Forelimb muscle (tissue), 1 donor: ENCODE measurements at regions not wholly inside any gene's neighbourhood (a gene's known extent, or its start where the extent isn't known, plus 50 kb on each side); places are given as distances from the start of the nearest gene placed in this dataset.
"Not testable (repeated sequence)": the region's sequence is repeated elsewhere in the genome, so short reads cannot be mapped to it uniquely, and the experiment has no call there.

Experiments used
- DNase-seq: peaks from one replicate; pipeline ENCODE4 v3.0.0-alpha.2; 2013; ENCODE audit warnings: low read depth

DNA sequence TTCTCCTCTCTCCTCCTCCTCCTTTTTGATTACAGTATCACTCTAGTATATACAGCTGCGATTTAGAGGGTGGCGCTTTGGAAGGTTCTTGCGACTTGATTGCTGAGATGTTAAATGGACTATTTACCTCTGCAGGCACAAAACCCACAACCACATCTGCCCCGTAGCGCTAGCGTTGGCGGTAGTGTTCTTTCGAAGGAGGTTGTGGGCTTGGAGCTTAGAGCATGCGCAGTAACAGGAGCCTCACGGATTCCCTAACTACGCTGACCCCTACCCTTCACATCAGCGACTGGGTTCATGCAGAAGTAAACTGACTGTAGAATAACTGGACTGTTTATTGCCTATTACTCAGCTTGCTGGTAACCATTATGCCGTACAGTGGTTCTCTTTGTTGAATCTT is 58.0 kb downstream of the CGGBP1 start:
- no peak for DNase-seq

DNA sequence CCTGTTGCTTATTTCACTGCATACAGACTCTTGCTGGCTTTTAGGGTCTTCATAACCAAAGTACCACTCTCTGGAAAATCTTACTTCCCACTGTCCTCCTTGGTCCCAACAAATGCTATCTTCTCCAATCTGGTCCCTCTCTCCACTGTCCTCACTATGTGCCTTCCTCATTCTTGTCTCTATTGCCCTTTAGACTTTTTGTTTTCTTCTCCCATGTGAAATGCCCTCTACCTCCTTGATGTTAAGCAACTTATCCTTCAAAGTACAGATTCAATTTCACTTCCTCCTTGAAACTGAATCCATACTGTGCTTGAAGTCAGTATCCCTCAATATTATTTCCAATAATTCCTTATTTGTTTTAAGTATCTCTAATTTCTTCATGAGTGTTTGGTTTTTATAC is 60.8 kb downstream of the CGGBP1 start:
- no peak for DNase-seq

DNA sequence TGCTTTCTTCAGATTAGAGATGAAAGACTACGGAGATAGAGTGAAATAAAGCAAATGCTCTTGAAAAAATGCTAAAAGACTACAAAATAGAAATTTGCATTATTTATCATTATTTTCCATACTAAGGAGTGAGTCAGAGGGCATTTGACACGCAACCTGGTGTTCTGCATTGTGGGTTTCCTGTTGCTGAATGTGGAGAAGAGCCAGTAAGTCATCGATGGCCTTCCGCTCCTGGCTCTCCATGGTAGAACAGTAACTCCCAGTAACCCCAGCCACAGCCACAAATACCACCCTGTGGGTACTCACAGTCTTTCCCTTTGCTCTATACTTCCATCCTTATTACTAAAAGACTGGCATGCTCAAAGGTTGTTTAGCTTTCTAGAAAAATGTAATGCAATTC is 61.5 kb downstream of the CGGBP1 start:
- DNase-seq = no peak

DNA sequence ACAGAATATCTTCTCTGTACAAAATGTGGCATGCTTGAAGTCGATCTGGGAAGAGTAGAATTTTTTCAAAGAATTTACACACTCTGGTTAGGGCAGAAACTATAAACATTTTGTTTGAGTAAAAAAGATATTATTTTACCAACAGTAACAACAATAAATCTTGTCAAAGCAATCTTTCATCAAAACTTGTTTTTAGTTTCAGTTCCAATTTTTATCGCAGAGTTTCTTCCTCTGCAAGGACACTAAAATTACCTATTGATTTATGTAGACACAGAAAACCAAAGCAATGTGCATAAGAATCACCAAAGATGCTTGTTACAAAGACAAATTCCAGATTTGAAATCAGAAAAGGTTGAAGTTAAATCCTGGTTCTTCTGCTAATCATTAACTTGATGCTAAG is 61.9 kb downstream of the CGGBP1 start:
- no peak for DNase-seq

DNA sequence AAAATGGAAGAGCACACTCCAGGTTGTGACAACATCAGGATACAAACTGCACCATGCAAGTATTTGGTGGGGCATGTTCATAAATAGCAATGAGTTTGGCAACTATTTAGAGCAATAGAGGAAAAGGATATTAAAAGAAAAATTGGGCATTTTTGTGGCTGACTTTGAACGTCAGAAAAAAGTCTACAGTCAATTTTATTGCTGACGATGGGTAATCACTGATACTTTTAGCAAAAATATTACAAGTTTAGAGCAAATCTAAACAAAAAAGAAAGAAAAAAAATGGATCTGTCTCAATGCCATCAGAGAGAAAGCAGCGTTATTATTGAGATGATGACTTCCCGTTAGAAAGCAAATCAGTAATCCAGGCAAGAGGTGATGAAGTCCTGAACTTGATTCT is 65.2 kb downstream of the CGGBP1 start:
- DNase-seq = no peak

DNA sequence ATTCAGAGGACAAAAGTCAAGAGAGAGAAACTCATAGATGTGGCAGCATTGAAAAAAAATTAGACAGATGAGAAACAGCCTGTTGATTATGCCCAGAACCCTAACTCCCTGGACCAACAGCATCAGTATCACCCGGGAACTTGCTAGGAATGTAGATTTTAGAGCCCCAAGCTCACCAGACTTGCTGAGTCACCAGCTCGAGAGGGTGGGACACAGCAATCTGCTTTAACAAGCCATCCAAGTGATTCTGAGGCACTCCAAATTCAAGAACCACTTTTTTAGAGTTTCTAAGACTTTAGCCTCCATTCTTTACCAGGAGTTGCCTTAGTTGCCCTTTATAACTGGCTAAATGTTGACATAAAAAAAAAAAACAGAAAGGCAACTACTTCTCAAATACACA is 70.9 kb downstream of the CGGBP1 start:
- no peak for DNase-seq

DNA sequence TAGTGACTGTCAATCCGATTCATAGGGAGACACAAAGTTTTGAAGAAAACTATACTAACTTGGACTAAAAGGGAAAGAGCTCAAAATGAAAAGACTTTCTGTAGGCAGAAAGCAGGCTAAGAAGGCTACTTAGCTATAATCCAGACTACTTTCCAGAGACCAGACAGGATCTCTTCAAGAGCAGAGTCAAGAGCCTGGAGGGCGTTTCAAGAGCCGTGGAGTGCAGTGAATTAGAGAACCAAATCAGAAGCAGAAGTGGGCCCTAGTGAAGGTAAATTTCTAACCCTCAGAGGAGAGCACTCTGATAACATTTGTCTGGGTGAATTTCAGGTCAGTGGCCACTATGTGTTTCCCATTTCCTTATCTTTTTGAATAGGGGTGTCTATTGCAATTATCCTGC is 76.4 kb downstream of the CGGBP1 start:
- no peak for DNase-seq

DNA sequence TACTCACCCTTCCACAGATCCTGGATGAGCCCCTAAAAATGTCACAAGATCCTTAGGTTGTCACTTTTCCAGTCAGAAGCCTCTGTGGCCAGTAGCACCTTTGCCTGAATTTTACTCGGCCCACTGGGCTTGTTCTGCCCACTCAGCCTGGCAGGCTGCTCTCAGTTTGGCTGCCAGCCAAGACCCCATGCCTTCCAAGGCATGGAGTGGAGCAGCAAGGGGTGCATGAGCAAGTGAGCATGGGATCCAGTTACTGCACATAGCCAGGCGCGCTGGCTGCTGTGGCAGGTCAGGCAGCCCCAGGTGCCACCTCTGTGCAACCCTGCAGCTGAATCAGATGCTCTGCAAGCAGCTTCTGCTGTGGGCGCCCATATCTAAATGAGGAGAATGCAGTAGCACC is 79.3 kb downstream of the CGGBP1 start:
- DNase-seq = no peak

DNA sequence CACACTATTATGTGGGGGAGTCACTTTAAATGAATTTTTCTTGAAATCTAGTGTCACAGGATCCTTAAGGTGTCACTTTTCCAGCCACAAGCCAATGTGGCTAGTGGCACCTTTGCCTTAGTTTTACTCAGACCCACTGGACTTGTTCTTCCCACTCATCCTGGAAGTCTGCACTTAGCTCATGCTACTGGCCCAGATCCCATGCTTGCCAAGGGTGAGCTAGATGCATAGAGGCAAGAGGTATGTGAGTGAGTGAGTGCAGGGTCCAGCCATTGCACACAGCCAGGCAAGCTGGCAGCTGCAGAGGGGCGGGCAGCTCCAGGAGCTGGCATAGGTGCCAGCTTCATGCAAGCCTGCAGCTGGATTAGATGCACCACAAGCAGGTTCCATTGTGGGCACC is 81.0 kb downstream of the CGGBP1 start:
- DNase-seq = no peak

DNA sequence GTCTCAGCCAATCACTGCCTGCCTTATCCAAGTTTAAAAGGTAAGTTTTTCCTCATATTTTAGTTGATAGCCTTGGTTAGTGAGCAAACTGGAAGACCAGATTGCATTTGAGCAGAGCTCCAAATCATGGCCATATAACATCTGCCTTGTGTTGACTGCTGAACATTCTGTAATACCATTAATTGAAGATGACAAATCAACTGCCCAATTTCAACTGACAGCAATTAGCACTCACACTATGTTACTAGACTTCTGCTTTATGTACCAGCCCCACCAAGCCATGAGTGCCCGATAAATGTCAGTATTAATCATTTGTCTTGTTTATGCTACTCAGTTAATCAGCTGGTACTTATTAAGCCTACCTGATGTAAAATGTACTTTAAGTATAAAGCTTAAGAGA is 83.1 kb downstream of the CGGBP1 start:
- DNase-seq = no peak

DNA sequence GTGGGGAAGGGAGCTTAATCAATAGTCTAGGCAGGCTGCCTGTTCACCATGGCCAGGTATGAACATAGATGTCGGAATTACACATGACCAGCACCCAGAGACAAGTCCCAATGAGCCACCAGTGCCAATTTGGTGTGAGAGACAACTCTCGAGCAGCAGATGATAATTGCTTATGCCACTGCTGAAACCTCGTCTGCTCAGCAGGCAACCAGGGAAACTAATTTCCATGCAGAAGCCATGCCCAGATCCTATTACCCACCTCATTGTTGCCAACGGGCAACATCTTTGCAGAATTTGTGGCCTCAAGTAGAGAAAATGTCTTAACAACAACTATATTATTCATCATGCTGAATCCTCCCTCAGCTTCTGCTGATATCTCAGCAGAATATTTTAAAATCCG is 84.9 kb downstream of the CGGBP1 start:
- no peak for DNase-seq

DNA sequence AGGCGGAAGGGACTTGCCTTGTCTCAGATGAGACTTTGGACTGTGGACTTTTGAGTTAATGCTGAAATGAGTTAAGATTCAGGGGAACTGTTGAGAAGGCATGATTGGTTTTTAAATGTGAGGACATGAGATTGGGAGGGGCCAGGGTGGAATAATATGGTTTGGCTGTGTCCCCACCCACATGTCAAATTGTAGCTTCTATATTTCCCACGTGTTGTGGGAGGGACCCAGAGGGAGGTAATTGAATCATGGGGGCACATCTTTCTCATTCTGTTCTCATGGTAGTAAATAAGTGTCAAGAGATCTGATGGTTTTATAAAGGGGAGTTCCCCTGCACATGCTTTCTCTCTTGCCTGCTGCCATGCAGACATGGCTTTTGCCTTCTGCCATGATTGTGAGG is 89.2 kb downstream of the CGGBP1 start:
- no peak for DNase-seq

DNA sequence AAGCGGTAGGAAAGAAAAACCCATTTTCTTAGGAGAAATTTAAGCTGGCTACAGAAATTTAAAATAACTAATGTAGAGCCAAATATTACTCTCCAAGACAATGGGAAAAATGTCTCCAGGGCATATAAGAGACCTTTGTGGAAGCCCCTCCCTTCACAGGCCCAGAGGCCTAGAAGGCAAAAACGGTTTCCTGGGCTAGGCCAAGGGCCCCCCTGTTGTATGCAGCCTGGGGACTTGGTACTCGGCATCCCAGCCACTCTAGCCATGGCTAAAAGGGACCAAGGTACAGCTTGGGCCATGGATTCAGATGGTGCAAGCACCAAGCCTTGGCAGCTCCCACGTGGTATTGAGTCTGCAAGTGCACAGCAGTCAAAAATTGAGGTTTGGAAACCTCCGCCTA is 90.1 kb downstream of the CGGBP1 start:
- DNase-seq = no peak

DNA sequence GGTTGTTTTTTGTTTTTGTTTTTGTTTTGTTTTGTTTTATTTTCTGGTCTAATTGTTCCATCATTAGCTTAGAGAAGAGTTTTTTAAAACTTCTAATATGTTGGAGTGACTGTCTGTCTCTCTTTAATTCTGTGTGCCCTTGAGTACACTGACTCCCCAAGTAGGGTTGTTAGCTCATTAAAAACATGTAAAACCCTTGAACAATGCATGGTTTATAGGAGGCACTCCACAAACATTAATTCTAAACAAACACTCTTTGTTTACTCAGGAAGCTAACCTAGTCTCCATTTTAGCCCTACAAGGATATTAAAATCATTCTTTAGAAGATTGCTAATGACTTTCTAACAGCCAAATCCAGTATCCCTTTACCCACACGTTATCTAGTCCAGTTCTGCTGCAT is 100.5 kb downstream of the CGGBP1 start:
- no peak for DNase-seq

DNA sequence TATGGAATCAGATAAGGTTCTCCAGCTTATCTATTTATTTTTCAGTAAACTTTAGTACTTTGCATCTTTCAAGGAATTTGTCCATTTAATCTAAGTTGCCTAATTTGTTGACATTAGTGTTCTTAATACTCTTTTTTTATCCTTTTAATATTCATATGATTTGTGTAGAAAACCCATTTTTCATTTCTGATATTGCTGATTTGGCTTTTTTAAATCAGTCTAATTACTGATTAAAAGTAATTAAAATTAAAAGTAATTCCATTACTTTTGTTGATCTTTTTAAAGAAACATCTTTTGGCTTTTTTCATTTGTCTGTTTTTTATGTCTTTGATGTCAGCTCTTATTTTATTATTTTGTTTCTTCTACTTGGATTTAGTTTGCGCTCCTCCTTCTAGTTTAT is 101.2 kb downstream of the CGGBP1 start:
- no peak for DNase-seq

DNA sequence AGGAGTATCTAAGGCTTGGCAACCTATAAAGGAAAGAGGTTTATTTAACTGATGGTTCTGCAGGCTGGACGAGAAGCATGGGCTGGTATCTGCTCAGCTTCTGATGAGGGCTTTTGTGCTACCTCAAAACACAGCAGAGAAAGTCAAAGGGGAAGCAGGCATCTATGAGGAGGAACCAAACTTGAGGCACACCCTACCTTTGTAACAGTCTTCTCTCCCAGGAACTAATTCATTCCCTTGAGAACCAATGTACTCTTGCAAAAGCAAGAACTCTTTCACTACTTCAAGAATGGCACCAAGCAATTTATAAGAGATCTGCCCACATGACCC is 109.0 kb downstream of the CGGBP1 start:
- no peak for DNase-seq

DNA sequence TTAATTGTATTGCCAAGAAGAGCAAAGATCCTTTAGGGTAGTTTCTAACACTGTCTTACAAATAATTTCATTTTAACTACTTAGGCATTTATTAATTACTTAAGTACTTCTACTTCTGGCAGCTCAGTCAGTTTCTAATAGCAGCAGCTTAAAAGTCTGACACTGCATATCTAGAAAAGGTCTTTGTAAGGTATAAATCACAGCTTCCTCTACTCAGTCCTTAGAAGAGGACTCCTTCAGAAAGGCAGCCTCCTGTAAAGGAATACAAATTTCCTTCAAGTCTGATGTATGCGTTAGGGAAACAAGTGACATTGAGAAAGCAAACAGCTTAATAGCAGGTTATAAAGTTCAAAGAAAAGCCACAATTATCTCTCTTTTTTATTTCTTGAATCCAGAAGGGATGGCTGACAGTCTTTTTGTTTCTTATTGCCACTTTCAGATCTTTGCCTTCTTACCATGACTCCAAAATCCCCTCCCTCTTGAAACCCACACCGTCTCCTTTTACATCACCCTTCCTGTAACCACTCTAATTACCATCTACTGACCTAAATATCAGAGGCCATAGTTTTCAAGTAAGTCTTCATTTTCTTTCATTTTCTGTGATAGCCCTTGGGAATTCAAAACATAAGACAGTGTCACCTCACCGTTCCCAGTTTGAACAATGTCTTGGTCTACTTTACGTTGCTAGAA is 109.5 kb downstream of the CGGBP1 start:
- no peak for DNase-seq

DNA sequence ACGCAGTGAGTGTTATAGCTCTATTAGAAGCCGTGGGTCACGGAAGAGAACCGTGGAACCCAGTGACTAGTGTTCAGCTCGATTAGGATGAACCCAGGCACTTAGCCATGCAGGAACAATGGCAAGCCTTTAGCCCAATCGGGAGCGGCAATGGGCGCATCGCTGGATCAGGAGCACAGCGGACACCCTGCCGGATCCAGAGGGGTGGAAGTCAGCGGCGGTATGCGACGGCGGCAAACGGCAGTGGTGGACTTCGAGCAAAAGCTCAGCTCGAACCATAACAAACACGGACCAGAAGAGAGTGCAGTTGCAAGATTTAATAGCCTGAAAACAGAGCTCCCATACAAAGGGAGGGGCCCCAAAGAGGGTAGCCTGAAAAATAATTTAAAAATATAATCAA is 112.8 kb downstream of the CGGBP1 start:
- DNase-seq = not testable (repeated sequence)

DNA sequence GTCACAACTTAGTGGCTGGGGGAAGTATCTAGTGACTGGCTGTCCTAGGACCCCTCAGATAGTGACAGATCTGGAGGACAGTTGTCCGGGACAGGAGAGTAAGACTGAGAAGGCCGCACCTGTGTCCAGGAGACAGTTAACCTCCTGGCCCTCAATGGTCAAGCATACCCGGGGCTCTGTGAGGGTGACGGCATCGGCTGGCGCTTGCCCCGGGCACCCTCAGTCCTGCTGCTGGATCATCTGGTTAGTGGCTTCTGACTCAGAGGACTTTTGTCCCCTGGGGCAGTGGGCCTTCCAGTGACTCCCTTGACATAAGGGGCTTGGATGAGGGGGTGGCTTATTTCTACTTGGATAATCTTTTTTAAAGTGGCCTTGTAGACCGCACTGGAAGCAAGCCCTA is 116.5 kb downstream of the CGGBP1 start:
- not testable (repeated sequence) for DNase-seq

DNA sequence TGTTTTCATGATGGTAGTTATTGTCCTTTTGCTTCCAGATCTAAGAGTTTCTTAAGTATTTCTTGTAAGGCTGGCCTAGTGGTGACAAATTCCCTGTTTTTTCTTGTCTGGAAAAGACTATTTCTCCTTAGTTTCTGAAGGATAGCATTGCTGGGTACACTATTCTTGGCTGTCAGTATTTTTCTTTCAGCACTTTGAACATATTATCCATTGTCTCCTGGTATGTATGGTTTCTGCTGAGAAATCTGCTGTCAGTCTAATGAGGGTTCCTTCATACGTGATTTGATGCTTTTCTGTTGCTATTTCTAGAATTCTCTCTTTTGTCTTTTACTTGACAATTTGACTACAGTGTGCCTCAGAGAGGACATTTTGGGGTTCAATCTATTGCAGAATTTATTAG is 134.3 kb downstream of the CGGBP1 start:
- no peak for DNase-seq

DNA sequence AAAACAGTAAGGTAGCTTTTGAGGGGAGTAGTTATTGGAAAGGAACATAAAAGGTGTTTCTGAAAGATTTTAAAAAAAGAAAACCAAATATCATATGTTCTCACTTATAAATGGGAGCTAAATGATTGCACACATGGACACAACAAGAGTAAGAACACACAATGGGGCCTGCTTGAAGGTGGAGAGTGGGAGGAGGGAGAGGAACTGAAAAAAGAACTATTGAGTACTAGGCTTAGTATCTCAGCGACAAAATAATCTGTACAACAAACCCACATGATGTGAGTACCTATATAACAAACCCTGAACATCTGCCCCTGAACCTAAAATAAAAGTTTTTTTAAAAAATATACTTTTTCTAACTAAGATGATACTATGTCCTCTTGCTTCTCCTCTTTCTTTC is 138.3 kb downstream of the CGGBP1 start:
- no peak for DNase-seq

DNA sequence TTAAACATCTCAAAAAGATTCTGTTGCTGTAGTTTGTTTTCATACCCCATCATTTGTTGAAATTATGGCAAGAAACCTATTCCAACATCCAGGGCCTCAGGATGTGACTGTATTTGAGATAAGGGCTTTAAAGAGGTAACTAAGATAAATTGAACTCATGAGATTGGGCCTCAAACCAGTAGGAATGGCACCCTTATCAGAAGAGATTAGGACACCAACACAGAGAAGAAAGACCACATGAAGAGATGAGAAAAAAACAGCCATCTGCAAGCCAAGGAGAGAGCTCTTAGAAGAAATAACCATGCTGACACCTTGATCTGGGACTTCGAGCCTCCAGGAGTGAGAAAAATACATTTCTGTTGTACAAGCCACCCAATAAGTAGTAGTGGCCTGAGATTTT is 157.7 kb downstream of the CGGBP1 start:
- no peak for DNase-seq

DNA sequence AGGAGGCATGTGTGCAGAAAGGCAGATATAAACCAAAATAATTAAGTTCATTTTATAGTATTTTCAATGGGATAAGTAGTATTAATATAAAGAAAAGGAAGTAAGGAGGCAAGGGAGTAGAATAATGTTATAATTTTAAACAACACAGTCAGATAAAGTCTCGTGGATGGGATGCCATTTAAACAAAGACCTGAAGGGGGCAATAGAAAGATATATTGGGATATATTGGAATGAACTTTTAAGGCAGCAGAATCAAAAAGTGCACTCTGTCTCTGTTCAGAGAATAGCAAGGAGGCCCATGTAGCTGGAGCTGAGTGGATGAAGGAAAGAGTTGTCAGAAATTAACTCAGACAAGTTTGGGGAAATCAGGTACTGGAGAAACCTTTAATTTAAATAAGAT is 158.7 kb downstream of the CGGBP1 start:
- DNase-seq = no peak

DNA sequence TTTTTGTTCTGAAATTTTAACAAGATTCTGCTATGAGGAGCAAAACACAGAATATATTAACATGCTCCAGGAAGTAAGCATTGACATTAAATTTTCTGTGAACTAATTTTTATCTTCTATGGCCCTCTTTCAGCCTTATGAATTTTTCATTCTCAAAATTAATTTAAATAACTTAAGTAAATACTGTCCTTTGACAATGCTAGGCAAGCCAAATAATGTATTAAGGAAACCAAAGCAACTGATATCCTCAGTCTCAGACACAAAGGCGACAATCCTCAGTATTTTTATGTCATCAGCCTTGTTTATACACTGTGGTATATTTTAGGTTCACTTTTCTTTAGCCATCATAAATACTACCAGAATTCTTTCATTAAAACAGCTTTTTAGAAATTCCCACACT is 159.8 kb downstream of the CGGBP1 start:
- DNase-seq = no peak

DNA sequence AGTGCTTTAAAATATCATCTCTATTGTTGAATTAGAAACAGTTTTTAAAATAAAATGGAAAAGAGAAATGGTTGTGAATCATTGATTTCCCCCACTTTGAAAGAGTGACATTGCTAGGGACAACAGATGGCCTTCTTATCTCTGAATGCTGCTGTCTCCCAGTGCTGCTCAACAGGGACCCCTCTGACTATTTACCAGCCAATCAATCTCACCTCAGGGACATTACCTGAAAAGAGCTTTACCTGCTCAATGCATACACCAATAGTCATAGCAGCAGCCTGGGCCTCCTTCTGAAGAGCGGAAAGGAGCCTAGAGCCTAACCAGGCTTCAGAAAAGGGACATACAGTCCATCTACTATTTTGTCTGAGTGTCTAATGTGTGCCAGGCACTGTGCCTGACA is 162.8 kb downstream of the CGGBP1 start:
- no peak for DNase-seq
